Inflammatory macrophage treated with lipopolysaccharide for 4 hours (primary cell): ENCODE measurements at regions not wholly inside any gene's neighbourhood (a gene's known extent, or its start where the extent isn't known, plus 50 kb on each side); places are given as distances from the start of the nearest gene placed in this dataset.
A peak's percentile ranks its signal among the peaks of the same experiment; 100 is the strongest.

ENCODE experiments used
- DNase-seq: peaks from one replicate; pipeline ENCODE4 v3.0.0-alpha.2; 2020

DNA sequence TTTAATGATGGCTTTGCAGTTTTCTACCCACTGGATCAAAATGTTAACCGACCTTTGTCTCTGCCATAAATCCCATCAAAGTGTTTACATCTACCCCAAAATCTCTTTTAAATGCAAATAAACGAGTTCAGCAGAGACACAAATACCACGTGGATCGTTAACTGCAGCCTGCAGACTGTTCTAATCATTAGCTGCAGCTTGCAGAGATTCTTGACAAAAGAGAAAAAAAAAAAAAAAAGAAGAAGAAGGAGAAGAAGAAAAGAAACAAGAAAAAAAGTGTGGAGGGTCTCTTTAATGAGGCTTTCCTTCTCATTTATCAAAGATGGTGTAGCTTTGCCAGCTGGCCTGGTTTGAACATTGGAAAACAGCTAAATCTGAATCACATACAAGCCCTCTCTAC is 275.7 kb downstream of the NEDD1 start:
- DNase-seq = no peak

GRCh38 chr12:97184127-97184773 is 277.2 kb downstream of the NEDD1 start:
- no peak for DNase-seq

- DNase-seq = no peak
These were observed 277.0 kb upstream of the RMST start for GRCh38 chr12:97185567-97185966.

GRCh38 chr12:97194546-97194945 is 268.1 kb upstream of the RMST start:
- no peak for DNase-seq

DNA sequence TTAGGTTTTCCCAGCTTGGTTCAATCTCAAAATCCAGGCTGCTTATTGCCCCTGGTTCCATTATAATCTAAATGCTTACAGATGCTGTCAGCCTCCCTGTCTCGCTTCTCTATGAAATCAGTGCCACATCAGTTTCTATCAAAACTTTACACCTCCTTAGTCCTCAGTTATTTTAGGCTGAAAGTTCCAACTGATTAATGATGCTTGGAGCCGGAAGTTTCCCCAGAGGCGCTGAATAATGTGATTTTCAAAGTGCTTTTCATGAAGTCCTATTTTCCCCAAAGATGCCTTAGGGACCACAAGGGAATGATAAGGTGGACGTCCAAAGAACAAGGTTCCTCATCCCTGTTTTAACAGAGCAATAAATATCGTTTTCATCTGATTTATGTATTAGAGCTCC is 262.4 kb upstream of the RMST start:
- DNase-seq = no peak

DNA sequence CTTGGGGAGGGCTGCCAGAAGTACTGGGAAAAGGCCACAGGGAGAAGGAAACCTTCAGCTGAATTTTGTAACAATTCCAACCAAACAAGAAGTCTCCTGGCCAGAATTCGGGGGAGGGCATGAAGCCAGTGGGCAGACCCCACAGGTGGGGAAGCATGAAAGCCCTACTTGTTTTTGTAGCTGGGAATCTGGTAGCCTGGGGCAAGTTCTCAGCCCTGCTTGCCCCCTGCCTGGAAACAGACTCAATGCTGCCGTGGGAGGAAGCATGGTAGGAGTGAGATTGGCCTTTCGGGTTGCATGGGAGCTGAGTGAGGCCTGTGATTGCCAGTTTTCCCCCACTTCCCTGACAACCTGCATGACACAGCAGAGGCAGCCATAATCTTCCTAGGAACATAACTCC is 259.2 kb upstream of the RMST start:
- DNase-seq = no peak

- DNase-seq = no peak
These were observed 252.6 kb upstream of the RMST start for GRCh38 chr12:97209997-97210396.

DNA sequence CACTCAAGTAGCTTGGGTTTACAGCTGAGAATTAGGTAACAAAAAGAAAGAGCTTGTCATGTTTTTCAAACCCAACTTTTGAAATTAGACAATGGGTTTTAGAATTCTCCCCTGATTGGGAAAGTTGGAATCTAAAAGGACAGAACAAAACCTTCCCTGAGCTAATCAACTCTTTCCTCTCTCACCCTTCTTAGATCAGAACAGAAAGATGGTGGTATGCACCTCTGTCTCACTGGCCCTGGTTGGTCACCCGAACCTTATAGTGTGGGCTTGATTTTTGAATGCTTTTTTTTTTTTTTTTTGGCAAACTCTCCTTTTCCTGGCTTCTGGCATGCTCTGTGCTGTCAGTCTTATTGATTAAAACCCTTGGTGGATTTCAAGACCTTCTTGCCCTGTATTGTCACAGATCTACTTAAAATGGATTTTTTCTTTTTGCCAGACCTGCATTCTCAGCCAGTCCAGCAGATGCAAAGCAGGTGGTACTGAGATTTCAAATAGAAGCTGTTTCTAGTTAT is 251.1 kb upstream of the RMST start:
- no peak for DNase-seq

- DNase-seq = no peak
These were observed 245.8 kb upstream of the RMST start for GRCh38 chr12:97216848-97217247.

GRCh38 chr12:97222391-97222790 is 240.2 kb upstream of the RMST start:
- DNase-seq = no peak

- DNase-seq = no peak
These were observed 239.2 kb upstream of the RMST start for GRCh38 chr12:97223419-97223818.

- DNase-seq = no peak
These were observed 233.6 kb upstream of the RMST start for GRCh38 chr12:97229004-97229403.

DNA sequence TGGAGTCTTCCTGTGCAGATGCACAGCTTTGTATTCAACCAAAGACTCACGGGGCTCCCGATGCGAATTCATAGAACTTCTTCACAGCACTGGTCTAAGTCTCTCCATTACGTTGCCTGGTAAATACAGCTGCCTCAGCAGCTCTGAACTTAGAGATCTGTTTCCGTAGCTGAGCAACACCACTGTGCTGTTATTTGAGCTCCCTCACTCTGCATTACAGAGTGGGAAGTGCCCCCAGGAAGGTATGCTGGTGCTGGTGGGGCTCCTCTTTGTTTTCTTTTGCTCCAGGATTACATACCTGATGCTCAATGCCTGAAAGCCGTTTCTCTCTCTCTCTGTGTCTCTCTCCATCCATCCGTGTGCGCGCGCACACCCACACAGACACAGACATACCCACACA is 227.5 kb upstream of the RMST start:
- DNase-seq = no peak

- peak; percentile 15 for DNase-seq
These were observed 216.2 kb upstream of the RMST start for GRCh38 chr12:97246368-97246767.

DNA sequence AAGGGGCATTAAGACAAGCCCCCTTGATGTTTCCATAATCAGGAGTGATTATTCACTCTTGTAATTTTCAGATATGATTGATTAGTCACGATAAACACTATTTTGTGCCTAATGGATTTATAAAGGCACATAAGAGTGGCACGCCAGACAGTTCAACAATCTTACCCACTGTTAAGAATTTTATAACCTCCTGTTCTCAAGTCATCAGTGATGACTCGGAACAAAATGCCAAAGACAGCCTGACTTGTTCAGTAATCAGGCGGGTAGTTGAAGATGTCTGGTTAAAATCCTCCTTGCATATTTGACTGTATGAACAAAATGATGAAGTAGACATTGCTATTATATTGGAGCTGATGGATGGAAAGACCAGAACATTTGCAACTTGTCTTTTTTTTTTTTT is 212.1 kb upstream of the RMST start:
- DNase-seq = no peak

DNA sequence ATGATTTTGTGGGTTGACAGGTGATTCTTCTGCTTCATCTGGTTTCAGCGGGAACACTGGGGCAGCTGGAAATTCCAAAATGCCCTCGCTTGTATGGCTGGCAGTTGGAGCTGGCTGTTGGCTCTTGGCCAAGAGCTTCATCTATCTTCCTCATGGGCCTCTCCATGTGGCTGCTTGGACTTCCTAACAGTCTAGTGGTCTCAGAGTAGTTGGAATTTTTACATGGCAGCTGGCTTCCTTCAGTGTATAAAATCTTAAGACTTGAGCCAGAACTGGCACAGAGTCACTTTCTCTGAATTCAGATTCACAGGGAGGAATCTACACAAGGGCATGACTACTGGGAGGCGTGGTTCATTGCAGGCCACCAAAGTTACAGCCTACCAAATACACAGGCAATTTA is 204.9 kb upstream of the RMST start:
- no peak for DNase-seq

GRCh38 chr12:97259098-97259497 is 203.5 kb upstream of the RMST start:
- DNase-seq = no peak

- DNase-seq = no peak
These were observed 201.8 kb upstream of the RMST start for GRCh38 chr12:97260786-97261185.

DNA sequence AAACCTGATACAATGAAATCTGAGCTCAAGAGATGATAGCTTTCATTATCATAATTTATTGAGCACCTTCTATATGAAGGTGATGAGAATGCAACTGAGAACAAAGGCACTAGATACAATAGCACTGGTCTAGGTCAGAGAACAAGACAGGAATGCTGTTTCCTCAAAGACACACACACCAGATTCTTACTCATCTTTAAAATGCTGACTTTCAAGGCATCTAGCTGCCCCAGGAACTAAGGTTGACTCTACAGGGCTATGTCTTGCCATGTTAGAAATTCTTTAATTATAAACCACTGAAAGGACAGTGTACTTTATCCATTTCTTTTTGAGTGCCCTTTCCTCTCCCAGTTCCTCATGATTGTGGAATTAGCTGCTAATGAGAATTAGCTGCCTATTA is 195.4 kb upstream of the RMST start:
- DNase-seq = no peak

DNA sequence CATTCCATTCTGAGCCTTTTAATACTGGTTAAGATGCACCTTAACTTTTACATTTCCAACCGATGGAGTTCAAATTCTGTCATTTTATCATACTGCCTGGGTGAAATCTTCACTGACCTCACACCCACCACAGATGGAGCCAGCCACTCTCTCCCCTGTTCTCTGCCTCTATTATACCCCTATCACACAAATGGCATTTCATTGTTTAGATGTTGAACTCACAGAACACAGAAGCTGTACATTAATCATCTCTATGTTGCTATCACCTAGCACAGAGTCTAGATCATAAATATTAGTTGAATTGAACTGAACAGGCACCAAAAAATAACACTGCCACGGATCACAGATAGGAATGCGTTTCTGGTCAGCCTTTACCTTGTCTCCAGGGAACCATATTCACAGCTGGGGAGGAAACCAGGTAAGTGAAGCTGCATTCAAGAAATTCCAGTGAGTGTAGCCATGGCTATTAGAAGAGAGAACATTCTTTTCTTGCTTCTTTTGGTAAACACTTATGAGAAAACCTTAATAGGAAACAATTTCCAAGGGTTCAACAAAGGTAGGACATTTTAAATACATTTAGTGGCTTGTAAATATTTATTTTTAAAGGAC is 194.9 kb upstream of the RMST start:
- DNase-seq = no peak

- no peak for DNase-seq
These were observed 190.1 kb upstream of the RMST start for GRCh38 chr12:97272471-97272870.

GRCh38 chr12:97274386-97274785 is 188.2 kb upstream of the RMST start:
- DNase-seq = no peak

- DNase-seq = no peak
These were observed 187.3 kb upstream of the RMST start for GRCh38 chr12:97275256-97275655.

DNA sequence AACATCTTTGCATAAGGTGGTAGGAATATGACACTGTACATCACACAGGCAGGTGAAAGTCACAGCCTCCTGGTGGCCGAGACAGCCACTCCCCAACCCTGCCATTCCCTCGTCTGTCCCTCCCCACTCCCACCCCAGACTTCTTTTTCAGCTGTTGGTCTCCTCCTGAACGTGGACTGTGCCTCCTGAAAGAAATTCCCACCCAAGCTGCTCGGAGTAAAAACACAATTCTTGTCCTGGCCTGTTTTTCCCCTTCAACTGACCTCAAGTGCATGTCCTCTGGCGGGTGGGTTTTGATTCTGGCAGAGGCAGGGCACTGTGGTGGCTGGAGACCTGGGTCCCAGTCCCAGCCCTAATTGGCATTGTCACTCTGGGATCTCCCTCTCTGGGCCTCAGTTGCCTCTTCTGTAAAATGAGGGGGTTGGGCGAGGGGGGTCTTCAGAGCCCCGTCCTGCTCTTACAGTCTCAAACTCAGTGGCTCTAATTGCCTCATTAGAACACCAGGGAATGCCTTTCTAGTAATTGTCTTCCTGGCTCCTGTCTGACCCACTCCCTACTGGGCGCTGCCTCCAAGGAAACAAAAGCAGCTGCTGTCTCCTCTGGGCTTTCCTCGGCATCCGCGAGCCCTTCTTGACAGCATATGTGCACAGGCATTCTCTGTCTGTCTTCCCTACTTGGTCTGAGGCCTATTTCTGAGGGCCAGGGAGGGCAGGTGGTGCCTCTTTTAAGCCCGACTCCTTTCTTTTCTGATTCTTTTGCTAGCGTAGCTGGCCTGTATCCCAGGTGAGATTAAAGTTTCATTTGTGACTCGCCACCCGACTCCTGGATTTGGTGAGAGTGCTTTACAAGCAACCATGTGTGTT is 186.6 kb upstream of the RMST start:
- DNase-seq = no peak
